K562 (cell line): ENCODE measurements at regions not wholly inside any gene's neighbourhood (a gene's known extent, or its start where the extent isn't known, plus 50 kb on each side); places are given as distances from the start of the nearest gene placed in this dataset.
"Not testable (repeated sequence)": the region's sequence is repeated elsewhere in the genome, so short reads cannot be mapped to it uniquely, and the experiment has no call there.

Source experiments
- EZH2 ChIP-seq: IDR thresholded peaks from 2 replicates; pipeline ENCODE4 v1.6.1; 2012; ENCODE audit warnings: low read depth, mild to moderate bottlenecking, inconsistent platforms, low read length, borderline replicate concordance
- GATA2 ChIP-seq: sonication (generic); formaldehyde crosslinking; IDR thresholded peaks from 2 replicates; pipeline ENCODE4 v1.4.0; 2020; ENCODE audit warnings: mild to moderate bottlenecking, missing genetic modification reagents
- LEF1 ChIP-seq: fragments of 450-650 bp; IDR thresholded peaks from 2 replicates; pipeline ENCODE4 v1.6.1; 2016; ENCODE audit warnings: mild to moderate bottlenecking
- POLR2A ChIP-seq: fragments of 450-650 bp; conservative IDR thresholded peaks from 2 replicates; pipeline ENCODE4 v1.6.1; 2016
- RBM39 ChIP-seq: fragments of 200-400 bp; formaldehyde crosslinking; optimal IDR thresholded peaks from 2 replicates; pipeline ENCODE3; 2018; ENCODE audit warnings: low read depth, low read length
- TCF7 ChIP-seq: sonication (generic); IDR thresholded peaks from 2 replicates; pipeline ENCODE4 v1.6.1; 2016; ENCODE audit warnings: antibody characterized with exemption, borderline replicate concordance
- ZNF41 ChIP-seq: fragments of 250-450 bp; sonication (Bioruptor Pico); conservative IDR thresholded peaks from 2 replicates; pipeline ENCODE4 v1.4.0; 2020; ENCODE audit warnings: mild to moderate bottlenecking
- TF ChIP-seq, protein P1 (sequence below), 2 experiments: fragments of 450-650 bp; IDR thresholded peaks; 2 replicates each; pipeline ENCODE4 v1.6.1; 2016; ENCODE audit warnings: mild to moderate bottlenecking in 2 of 2, borderline replicate concordance in 1 of 2, low read depth in 1 of 2, moderate library complexity in 1 of 2

DNA sequence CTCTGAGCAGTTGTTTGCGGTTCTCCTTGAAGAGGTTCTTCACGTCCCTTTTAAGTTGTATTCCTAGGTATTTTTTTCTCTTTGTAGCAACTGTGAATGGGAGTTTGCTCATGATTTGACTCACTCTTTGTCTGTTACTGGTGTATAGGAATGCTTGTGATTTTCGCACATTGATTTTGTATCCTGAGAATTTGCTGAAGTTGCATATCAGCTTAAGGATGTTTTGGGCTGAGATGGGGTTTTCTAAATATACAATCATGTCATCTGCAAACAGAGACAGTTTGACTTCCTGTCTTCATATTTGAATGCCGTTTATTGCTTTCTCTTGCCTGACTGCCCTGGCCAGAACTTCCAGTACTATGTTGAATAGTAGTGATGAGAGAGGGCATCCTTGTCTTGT, 122.5 kb upstream of the CCDC85A start:
- not testable (repeated sequence) for TF ChIP-seq EZH2; TCF7; RBM39; ZNF41; POLR2A; LEF1; GATA2 (CRISPR knock-in tag)
- TF ChIP-seq, protein P1, sequence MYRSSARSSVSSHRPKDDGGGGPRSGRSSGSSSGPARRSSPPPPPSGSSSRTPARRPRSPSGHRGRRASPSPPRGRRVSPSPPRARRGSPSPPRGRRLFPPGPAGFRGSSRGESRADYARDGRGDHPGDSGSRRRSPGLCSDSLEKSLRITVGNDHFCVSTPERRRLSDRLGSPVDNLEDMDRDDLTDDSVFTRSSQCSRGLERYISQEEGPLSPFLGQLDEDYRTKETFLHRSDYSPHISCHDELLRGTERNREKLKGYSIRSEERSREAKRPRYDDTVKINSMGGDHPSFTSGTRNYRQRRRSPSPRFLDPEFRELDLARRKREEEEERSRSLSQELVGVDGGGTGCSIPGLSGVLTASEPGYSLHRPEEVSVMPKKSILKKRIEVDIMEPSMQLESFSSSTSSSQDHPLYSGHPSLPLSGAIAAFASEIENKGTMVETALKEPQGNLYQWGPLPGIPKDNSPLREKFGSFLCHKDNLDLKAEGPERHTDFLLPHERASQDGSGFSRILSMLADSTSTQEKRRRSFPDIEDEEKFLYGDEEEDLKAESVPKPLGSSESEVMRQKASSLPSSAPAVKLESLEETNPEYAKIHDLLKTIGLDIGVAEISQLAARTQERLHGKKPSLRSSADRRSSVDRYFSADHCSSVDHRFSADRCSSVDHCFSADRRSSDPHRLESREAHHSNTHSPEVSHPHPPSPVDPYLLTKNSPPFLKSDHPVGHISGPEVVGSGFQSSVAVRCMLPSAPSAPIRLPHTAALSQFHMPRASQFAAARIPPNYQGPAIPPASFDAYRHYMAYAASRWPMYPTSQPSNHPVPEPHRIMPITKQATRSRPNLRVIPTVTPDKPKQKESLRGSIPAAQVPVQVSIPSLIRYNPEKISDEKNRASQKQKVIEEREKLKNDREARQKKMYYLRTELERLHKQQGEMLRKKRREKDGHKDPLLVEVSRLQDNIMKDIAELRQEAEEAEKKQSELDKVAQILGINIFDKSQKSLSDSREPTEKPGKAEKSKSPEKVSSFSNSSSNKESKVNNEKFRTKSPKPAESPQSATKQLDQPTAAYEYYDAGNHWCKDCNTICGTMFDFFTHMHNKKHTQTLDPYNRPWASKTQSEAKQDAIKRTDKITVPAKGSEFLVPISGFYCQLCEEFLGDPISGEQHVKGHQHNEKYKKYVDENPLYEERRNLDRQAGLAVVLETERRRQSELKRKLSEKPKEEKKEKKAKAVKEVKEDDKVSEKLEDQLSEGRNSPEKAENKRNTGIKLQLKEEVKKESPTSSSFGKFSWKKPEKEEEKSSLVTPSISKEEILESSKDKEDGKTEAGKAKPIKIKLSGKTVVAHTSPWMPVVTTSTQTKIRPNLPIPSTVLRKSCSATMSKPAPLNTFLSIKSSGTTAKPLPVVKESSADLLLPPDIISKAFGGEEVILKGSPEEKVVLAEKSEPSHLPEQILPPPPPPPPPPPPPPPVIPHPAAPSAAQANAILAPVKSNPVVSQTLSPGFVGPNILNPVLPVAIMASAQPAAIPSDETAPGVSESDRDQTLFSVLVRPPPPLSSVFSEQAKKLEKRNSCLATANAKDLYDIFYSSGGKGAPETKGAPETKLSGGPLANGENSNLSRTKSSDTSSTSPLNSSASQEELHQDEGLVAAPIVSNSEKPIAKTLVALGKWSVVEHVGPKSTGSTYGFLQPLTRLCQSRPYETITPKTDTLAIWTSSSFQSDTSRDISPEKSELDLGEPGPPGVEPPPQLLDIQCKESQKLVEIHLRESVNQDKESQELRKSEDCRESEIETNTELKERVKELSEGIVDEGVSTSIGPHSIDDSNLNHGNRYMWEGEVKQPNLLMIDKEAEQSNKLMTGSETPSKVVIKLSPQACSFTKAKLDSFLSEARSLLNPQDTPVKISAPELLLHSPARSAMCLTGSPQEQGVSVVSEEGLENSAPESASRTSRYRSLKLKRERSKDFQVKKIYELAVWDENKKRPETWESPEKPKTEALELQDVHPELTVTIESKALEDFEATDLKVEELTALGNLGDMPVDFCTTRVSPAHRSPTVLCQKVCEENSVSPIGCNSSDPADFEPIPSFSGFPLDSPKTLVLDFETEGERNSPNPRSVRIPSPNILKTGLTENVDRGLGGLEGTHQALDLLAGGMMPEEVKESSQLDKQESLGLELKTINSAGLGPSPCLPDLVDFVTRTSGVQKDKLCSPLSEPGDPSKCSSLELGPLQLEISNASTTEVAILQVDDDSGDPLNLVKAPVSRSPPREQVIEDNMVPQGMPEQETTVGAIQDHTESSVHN (IDR thresholded peaks at IDR 0.05; ENCODE audit: borderline replicate concordance in 1 of 2, low read depth in 1 of 2) = not testable (repeated sequence)
